ENCODE measurements at regions not wholly inside any gene's neighbourhood (a gene's known extent, or its start where the extent isn't known, plus 50 kb on each side); places are given as distances from the start of the nearest gene placed in this dataset.

GRCh38 chr5:124948062-124948753 is 201.8 kb upstream of the ZNF608 start:
- peaks cover 13% of the 10 kb centered on the region for H3K9me3 Mint-ChIP-seq (ENCODE audit: unreplicated experiment)
- no peak for TF ChIP-seq CTCF (IDR thresholded peaks at IDR 0.05; ENCODE audit: insufficient read depth in 1 of 2, low read depth in 1 of 2, low read length in 1 of 2, severe bottlenecking in 1 of 2, unreplicated experiment in 1 of 2)
- Histone ChIP-seq H3K36me3 (ENCODE audit: control insufficient read depth, insufficient read depth, low read length) (no peaks in the 10 kb centered on the region), H3K4me3 (ENCODE audit: low read depth, low read length) (no peak overlapping the region), H3K27me3 (replicated peaks; ENCODE audit: control insufficient read depth, insufficient read depth, low read length) (no peaks in the 10 kb centered on the region), H3K9me3 (no peaks in the 10 kb centered on the region), H3K4me1 (no peaks in the 10 kb centered on the region)
- intact Hi-C loops (cut with micrococcal nuclease; ENCODE audit: unreplicated experiment): no loop called here
- no peak overlapping the region for H3K27ac Mint-ChIP-seq (ENCODE audit: unreplicated experiment)
- no peaks in the 10 kb centered on the region for H3K36me3 Mint-ChIP-seq (ENCODE audit: insufficient read depth, unreplicated experiment)
- BruUV-seq (replicated peaks): no TSS peak
- POLR2A ChIA-PET: no interaction called here
- no peak overlapping the region for H3K4me3 Mint-ChIP-seq (ENCODE audit: unreplicated experiment)
- DNase-seq: no peak
- CTCF ChIA-PET: no interaction called here
- no peaks in the 10 kb centered on the region for H3K4me1 Mint-ChIP-seq (ENCODE audit: low read depth, unreplicated experiment)
- no peaks in the 10 kb centered on the region for H3K27me3 Mint-ChIP-seq (ENCODE audit: insufficient read depth, unreplicated experiment)

DNA sequence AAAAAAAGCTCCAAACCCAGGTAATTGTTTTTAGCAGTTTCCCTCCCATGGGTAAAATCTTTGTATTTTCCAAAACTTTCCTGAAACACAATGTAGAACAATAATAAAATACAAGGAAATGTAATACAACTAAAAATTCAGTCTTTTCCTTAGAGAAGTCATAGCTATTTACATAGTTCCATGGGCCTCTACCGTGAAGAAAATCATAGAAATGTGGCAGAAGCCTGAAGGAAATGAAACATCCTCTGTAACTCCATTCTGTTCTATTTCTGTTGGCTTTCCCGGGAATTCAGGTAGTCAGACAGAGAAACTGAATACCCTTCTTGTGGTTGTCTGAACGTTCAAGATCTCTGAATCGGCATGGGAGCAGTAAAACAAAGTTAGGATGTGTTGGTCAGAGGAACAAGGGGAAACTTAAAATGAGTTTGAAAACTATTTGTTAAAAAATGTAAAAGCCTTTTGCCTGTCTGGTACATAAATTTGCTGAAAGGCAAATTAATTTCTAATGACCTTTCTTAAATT is 202.4 kb upstream of the ZNF608 start:
- POLR2A ChIA-PET: no interaction called here
- H3K4me1 Mint-ChIP-seq (ENCODE audit: low read depth, unreplicated experiment): no peaks in the 10 kb centered on the region
- H3K27me3 Mint-ChIP-seq (ENCODE audit: insufficient read depth, unreplicated experiment): no peaks in the 10 kb centered on the region

GRCh38 chr5:124949862-124950261 is 203.4 kb upstream of the ZNF608 start:
- H3K9me3 ChIP-seq: no peaks in the 10 kb centered on the region
- H3K27me3 ChIP-seq (replicated peaks; ENCODE audit: control insufficient read depth, insufficient read depth, low read length): no peaks in the 10 kb centered on the region
- DNase-seq: no peak
- H3K27me3 Mint-ChIP-seq (ENCODE audit: insufficient read depth, unreplicated experiment): no peaks in the 10 kb centered on the region
- H3K4me1 ChIP-seq: no peaks in the 10 kb centered on the region
- H3K9me3 Mint-ChIP-seq (ENCODE audit: unreplicated experiment): peaks cover 13% of the 10 kb centered on the region
- no peak overlapping the region for H3K27ac Mint-ChIP-seq (ENCODE audit: unreplicated experiment)
- H3K4me1 Mint-ChIP-seq (ENCODE audit: low read depth, unreplicated experiment): no peaks in the 10 kb centered on the region
- BruUV-seq (replicated peaks): no TSS peak
- CTCF ChIA-PET: no interaction called here
- TF ChIP-seq CTCF (IDR thresholded peaks at IDR 0.05; ENCODE audit: insufficient read depth in 1 of 2, low read depth in 1 of 2, low read length in 1 of 2, severe bottlenecking in 1 of 2, unreplicated experiment in 1 of 2): no peak
- intact Hi-C loops (cut with micrococcal nuclease; ENCODE audit: unreplicated experiment): no loop called here
- no peak overlapping the region for H3K4me3 ChIP-seq (ENCODE audit: low read depth, low read length)
- POLR2A ChIA-PET: no interaction called here
- H3K36me3 ChIP-seq (ENCODE audit: control insufficient read depth, insufficient read depth, low read length): no peaks in the 10 kb centered on the region
- no peaks in the 10 kb centered on the region for H3K36me3 Mint-ChIP-seq (ENCODE audit: insufficient read depth, unreplicated experiment)
- H3K4me3 Mint-ChIP-seq (ENCODE audit: unreplicated experiment): no peak overlapping the region

More for the DNA sequence above, 202.4 kb upstream of the ZNF608 start:
- Histone ChIP-seq H3K36me3 (ENCODE audit: control insufficient read depth, insufficient read depth, low read length) (no peaks in the 10 kb centered on the region), H3K4me3 (ENCODE audit: low read depth, low read length) (no peak overlapping the region), H3K4me1 (no peaks in the 10 kb centered on the region), H3K9me3 (no peaks in the 10 kb centered on the region), H3K27me3 (replicated peaks; ENCODE audit: control insufficient read depth, insufficient read depth, low read length) (no peaks in the 10 kb centered on the region)
- Mint-ChIP-seq H3K27ac (ENCODE audit: unreplicated experiment) (no peak overlapping the region), H3K36me3 (ENCODE audit: insufficient read depth, unreplicated experiment) (no peaks in the 10 kb centered on the region), H3K4me3 (ENCODE audit: unreplicated experiment) (no peak overlapping the region), H3K9me3 (ENCODE audit: unreplicated experiment) (peaks cover 13% of the 10 kb centered on the region)
- intact Hi-C loops (cut with micrococcal nuclease; ENCODE audit: unreplicated experiment): no loop called here
- no peak for DNase-seq
- CTCF ChIA-PET: no interaction called here
- no TSS peak for BruUV-seq (replicated peaks)
- TF ChIP-seq CTCF (IDR thresholded peaks at IDR 0.05; ENCODE audit: insufficient read depth in 1 of 2, low read depth in 1 of 2, low read length in 1 of 2, severe bottlenecking in 1 of 2, unreplicated experiment in 1 of 2): no peak
